LNCaP clone FGC (cell line): ENCODE measurements at regions not wholly inside any gene's neighbourhood (a gene's known extent, or its start where the extent isn't known, plus 50 kb on each side); places are given as distances from the start of the nearest gene placed in this dataset.

Source experiments
- DNase-seq: peaks from one replicate; pipeline ENCODE4 v3.0.0-alpha.2; 2011; ENCODE audit warnings: low read depth
- H3K4me3 ChIP-seq: 2 replicates; pipeline ENCODE4 v1.5.1; 2011; ENCODE audit warnings: mild to moderate bottlenecking, low read depth, low read length, control low read depth
- TF ChIP-seq, protein P1 (sequence below): IDR thresholded peaks from 2 replicates; pipeline ENCODE4 v1.5.1; 2012; ENCODE audit warnings: mild to moderate bottlenecking; ENCODE audit not compliant: control insufficient read depth, insufficient read depth; ENCODE audit errors: extremely low read depth

DNA sequence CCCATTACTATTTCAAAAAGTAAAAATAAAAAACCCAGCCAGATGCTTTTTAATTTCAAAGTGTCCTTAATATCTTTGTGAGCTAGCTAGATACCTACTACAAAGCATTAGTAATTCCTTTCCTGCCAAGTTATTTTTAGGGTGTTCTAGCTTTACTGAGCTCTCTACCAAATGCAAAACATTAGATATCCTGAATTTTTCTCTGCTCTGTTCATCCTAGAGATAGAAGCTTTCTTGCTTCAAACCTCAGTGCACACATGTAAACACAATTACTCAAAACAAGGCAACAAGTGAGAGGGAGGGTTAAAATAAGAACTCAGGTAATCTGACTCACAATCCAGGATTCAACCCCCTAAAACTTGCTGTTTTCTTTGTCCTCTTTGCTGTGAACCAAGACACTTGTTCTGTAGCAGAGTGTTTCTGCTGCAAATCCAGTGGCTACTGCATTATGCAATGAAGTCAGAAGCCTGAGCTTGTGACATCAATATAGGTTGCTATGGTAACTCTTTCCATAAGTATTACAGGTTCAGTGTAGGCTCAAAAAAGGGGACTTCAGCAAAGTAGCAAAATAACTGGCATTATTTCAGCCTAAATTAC is 72.6 kb upstream of the STXBP5 start:
- TF ChIP-seq, protein P1, sequence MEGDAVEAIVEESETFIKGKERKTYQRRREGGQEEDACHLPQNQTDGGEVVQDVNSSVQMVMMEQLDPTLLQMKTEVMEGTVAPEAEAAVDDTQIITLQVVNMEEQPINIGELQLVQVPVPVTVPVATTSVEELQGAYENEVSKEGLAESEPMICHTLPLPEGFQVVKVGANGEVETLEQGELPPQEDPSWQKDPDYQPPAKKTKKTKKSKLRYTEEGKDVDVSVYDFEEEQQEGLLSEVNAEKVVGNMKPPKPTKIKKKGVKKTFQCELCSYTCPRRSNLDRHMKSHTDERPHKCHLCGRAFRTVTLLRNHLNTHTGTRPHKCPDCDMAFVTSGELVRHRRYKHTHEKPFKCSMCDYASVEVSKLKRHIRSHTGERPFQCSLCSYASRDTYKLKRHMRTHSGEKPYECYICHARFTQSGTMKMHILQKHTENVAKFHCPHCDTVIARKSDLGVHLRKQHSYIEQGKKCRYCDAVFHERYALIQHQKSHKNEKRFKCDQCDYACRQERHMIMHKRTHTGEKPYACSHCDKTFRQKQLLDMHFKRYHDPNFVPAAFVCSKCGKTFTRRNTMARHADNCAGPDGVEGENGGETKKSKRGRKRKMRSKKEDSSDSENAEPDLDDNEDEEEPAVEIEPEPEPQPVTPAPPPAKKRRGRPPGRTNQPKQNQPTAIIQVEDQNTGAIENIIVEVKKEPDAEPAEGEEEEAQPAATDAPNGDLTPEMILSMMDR, result no peak
- no peak for DNase-seq
- no peak overlapping the region for H3K4me3 ChIP-seq

DNA sequence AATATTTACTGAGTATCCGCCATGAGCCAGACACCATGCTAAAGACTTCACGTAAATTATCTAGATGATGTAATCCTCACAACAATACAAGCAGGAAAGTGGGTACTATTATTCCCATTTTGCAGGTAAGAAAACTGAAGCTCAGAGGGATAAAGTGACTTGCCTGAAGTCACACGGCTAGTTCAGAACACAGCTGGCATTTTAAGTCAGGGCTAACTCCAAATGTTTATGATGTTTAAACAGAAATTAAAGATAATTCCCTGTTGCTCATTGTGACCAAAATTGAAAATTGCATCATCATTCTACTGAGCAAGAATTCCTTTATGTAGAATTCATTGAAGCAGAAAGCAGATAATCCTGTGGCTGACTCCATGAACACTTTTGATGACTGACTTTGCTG is 71.3 kb upstream of the STXBP5 start:
- H3K4me3 ChIP-seq, result no peak overlapping the region
- DNase-seq, result no peak
- TF ChIP-seq, protein P1, result no peak

DNA sequence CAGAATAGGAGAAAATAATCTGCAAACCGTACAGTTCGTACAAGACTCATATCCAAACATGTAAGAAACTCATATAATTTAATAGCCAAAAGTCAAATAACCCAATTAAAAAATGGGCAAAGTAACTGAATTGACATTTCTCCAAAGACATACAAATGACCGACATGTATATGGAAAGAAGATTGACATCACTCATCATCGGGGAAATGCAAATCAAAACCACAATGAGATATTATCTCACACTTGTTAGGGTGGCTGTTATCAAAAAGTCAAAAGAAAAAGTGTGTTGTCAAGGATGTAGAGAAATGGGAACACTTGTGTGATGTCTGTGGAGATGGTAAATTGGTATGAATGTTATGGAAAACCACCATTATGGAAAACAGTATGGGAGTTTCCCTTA is 70.5 kb upstream of the STXBP5 start:
- TF ChIP-seq, protein P1, result no peak
- no peak for DNase-seq
- no peak overlapping the region for H3K4me3 ChIP-seq

DNA sequence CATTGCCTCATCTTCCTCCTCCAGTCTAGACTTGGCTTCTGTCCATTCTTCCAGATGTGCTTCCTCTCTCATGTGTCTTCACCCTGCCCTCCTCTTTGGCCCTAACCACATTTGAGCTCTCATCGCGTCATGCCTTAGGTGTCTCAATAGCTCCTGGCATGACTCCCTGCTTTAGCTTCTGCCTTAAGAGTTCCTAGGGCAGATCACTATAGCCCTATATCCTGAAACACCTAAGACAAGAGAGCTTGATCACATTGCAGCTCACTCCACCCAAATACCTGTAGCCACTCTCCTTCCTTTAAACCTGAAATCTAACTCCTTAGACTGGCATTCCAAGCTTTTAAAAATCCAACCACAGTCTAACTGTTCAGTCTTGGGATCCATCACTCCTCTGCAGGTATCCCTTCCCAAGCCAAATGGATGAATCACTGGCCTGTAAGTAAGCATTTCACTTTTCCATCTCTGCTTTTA is 69.0 kb upstream of the STXBP5 start:
- no peak overlapping the region for H3K4me3 ChIP-seq
- TF ChIP-seq, protein P1, result no peak
- no peak for DNase-seq

DNA sequence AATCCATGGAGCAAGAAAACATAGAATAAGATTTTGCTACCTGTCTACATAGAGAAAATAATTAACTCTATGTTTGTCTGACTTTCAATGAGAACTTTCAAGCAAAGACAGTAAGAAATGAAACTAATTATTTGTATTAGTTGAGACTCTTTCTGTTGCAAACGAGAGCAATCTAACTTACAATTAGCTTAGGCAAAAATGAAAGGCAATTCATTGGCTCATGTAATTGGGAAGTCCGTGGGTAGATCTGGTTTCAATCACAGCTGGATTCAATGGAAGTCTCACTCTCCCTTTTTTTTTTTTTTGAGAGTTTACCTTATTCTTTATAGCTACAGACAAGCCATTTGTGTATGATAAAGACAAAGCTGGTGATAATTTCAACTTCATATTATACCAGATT is 68.2 kb upstream of the STXBP5 start:
- H3K4me3 ChIP-seq, result no peak overlapping the region
- TF ChIP-seq, protein P1, result no peak
- no peak for DNase-seq

DNA sequence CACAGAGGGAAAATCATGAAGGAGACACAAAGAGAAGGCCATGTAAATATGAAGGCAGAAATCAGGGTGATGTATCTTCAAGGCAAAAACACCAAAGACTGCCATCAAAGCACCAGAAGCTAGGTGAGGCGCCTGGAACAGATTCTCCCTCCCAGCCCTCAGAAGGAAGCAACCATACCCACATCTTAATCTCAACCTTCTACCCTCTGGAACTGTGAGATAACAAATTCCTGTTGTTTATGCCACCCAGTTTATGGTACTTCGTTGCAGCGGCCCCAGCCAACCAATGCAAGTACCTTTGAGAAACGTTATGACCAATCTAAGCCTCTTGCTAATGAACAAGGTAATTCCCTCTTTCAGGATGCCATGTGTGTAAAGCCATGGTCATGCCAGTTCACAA is 66.2 kb upstream of the STXBP5 start:
- TF ChIP-seq, protein P1, result no peak
- DNase-seq, result no peak
- no peak overlapping the region for H3K4me3 ChIP-seq

DNA sequence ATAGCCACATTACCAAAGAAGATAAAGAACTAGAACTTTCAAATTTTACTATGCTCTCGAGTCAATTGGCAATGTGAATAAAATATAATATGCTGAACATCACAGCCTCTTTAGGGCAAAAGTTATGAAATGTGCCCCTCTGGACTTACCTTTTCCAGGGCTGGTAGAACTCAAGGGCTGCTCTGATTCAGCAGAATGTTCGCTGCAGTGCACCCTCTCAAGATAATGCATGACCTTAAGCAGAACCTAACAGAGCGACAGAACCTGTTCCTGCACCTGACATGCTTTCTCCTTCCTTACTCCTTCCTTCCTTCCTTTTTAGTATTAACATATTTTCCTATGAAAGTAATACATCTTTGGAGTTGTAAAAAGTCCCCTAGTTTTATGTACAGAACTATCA is 65.4 kb upstream of the STXBP5 start:
- TF ChIP-seq, protein P1, result no peak
- H3K4me3 ChIP-seq, result no peak overlapping the region
- DNase-seq, result no peak
